Sigmoid colon (tissue), 6 donors: ENCODE measurements at regions not wholly inside any gene's neighbourhood (a gene's known extent, or its start where the extent isn't known, plus 50 kb on each side); places are given as distances from the start of the nearest gene placed in this dataset.

Source experiments
- DNase-seq: peaks from one replicate; pipeline ENCODE4 v3.0.0-alpha.2; 2019
- H3K27ac ChIP-seq, 4 donors: fragments of 200-600 bp; sonication (generic); one replicate each; pipeline ENCODE4 v1.5.1; 2016 to 2019; ENCODE audit warnings: mild to moderate bottlenecking in 1 of 4
- H3K27me3 ChIP-seq, 3 donors: fragments of 200-600 bp; sonication (generic); one replicate each; pipeline ENCODE4 v1.5.1; 2019; ENCODE audit warnings: mild to moderate bottlenecking in 1 of 3
- H3K36me3 ChIP-seq, 4 donors: fragments of 200-600 bp; sonication (generic); one replicate each; pipeline ENCODE4 v1.5.1; 2016 to 2019
- H3K4me1 ChIP-seq, 4 donors: fragments of 200-600 bp; sonication (generic); one replicate each; pipeline ENCODE4 v1.5.1; 2017 to 2019
- H3K4me3 ChIP-seq, 4 donors: fragments of 200-600 bp; sonication (generic); one replicate each; pipeline ENCODE4 v1.5.1; 2017 to 2019; ENCODE audit warnings: mild to moderate bottlenecking in 2 of 4, moderate library complexity in 1 of 4
- H3K9me3 ChIP-seq, 4 donors: fragments of 200-600 bp in 3 of 4; sonication (generic) in 3 of 4; one replicate each; pipeline versions ENCODE4 v1.5.1 to v1.6.1; 2013 to 2019
- EP300 ChIP-seq, 4 donors: sonication (generic); formaldehyde crosslinking; IDR thresholded peaks; one replicate each; pipeline ENCODE4 v1.6.1; 2017; ENCODE audit warnings: antibody characterized with exemption in 4 of 4
- POLR2A ChIP-seq, 2 donors: fragments of 450-650 bp; IDR thresholded peaks; one replicate each; pipeline ENCODE4 v1.6.1; 2016; ENCODE audit warnings: antibody characterized with exemption in 2 of 2, mild to moderate bottlenecking in 2 of 2, moderate library complexity in 2 of 2
- POLR2AphosphoS5 ChIP-seq, 4 donors: sonication (generic); formaldehyde crosslinking; IDR thresholded peaks; one replicate each; pipeline ENCODE4 v1.6.1; 2017; ENCODE audit warnings: antibody characterized with exemption in 4 of 4
- WGBS, 2 donors: extraction: QIAGEN DNeasy Blood & Tissue Kit; methylation state at CpG; one replicate each; pipeline ENCODE4 v1.1.7; 2013; 5-methylcytosine and 5-hydroxymethylcytosine counted together
- intact Hi-C: fragments of 100-400 bp; cut with DNase I; formaldehyde crosslinking; loops from one replicate; pipeline ENCODE4 v1.15.1; 2023
- TF ChIP-seq, protein P1 (sequence below), 4 experiments: fragments of 450-650 bp in 3 of 4; fragments of 200-600 bp in 1 of 4; IDR thresholded peaks; one replicate each; pipeline ENCODE4 v1.5.1; 2016 to 2019; ENCODE audit warnings: antibody characterized with exemption in 4 of 4, mild to moderate bottlenecking in 3 of 4, moderate library complexity in 2 of 4
- donor health status: healthy with polysubstance abuse.
- donor health status: healthy.

DNA sequence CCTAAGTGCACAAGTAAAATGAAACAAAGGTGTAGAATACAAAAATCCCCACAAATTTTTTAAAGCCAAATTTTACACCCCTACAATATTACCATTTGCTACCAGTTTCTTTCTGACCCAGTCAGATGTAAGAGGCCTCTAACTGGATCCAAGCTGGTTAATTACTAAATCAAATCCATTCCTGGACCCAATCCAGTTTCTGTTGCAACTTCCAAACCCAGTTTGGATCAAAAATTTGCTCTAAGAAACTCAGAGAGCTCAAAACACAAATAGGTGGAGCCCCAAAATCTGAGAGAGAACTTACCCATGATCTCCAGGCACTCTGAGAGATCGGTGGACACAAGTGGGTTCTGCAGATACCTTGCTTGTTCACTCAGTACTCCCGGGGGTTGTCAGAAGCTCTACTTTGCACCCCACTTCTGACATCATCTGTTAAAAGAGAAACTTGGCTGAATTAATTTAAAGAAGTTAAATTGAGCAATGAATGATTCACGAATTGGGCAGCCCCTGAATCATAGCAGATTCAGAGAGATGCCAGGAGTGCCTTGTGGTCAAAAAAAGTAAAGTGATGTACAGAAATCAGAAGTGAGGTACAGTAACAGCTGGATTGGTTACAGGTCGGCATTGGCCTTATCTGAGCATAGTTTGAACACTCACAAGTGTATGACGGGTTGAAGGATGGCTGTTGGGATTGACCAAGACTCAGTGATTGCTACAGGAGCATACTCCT is 448.0 kb downstream of the KCNT2 start:
- TF ChIP-seq POLR2AphosphoS5 (IDR thresholded peaks at IDR 0.05) (no peak), POLR2A (IDR thresholded peaks at IDR 0.05) (no peak), EP300 (IDR thresholded peaks at IDR 0.05) (no peak)
- TF ChIP-seq, protein P1, sequence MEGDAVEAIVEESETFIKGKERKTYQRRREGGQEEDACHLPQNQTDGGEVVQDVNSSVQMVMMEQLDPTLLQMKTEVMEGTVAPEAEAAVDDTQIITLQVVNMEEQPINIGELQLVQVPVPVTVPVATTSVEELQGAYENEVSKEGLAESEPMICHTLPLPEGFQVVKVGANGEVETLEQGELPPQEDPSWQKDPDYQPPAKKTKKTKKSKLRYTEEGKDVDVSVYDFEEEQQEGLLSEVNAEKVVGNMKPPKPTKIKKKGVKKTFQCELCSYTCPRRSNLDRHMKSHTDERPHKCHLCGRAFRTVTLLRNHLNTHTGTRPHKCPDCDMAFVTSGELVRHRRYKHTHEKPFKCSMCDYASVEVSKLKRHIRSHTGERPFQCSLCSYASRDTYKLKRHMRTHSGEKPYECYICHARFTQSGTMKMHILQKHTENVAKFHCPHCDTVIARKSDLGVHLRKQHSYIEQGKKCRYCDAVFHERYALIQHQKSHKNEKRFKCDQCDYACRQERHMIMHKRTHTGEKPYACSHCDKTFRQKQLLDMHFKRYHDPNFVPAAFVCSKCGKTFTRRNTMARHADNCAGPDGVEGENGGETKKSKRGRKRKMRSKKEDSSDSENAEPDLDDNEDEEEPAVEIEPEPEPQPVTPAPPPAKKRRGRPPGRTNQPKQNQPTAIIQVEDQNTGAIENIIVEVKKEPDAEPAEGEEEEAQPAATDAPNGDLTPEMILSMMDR (IDR thresholded peaks at IDR 0.05), result no peak
- no peaks in the 10 kb centered on the region for H3K36me3 ChIP-seq
- no peaks in the 10 kb centered on the region for H3K9me3 ChIP-seq
- H3K4me1 ChIP-seq, result no peaks in the 10 kb centered on the region
- DNase-seq, result no peak
- intact Hi-C loops, result no loop called here
- H3K4me3 ChIP-seq, result no peak overlapping the region
- no peak overlapping the region for H3K27ac ChIP-seq
- H3K27me3 ChIP-seq, result no peaks in the 10 kb centered on the region
- WGBS, 2 donors, result 79 to 83% methylated on average over 5 of the region's 5 CpGs

GRCh38 chr1:196155586-196155985 is 452.7 kb downstream of the KCNT2 start:
- no peak for DNase-seq
- intact Hi-C loops, result no loop called here

GRCh38 chr1:196152975-196153374 is 455.3 kb downstream of the KCNT2 start:
- TF ChIP-seq POLR2A (IDR thresholded peaks at IDR 0.05) (no peak), POLR2AphosphoS5 (IDR thresholded peaks at IDR 0.05) (no peak), EP300 (IDR thresholded peaks at IDR 0.05) (no peak)
- TF ChIP-seq, protein P1 (IDR thresholded peaks at IDR 0.05), result no peak
- Histone ChIP-seq H3K4me1 (no peaks in the 10 kb centered on the region), H3K9me3 (no peaks in the 10 kb centered on the region), H3K36me3 (no peaks in the 10 kb centered on the region), H3K27ac (no peak overlapping the region), H3K27me3 (no peaks in the 10 kb centered on the region), H3K4me3 (no peak overlapping the region)
- WGBS, 2 donors, result 87% methylated on average over 5 of the region's 5 CpGs
- intact Hi-C loops, result no loop called here
- DNase-seq, result no peak

More at GRCh38 chr1:196155586-196155985, 452.7 kb downstream of the KCNT2 start:
- H3K27ac ChIP-seq, result no peak overlapping the region
- TF ChIP-seq POLR2AphosphoS5 (IDR thresholded peaks at IDR 0.05) (no peak), EP300 (IDR thresholded peaks at IDR 0.05) (no peak), POLR2A (IDR thresholded peaks at IDR 0.05) (no peak)
- TF ChIP-seq, protein P1 (IDR thresholded peaks at IDR 0.05), result no peak
- H3K36me3 ChIP-seq, result no peaks in the 10 kb centered on the region
- 89 to 90% methylated on average over 2 of the region's 2 CpGs for WGBS, 2 donors
- no peaks in the 10 kb centered on the region for H3K27me3 ChIP-seq
- H3K4me3 ChIP-seq, result no peak overlapping the region
- no peaks in the 10 kb centered on the region for H3K4me1 ChIP-seq
- no peaks in the 10 kb centered on the region for H3K9me3 ChIP-seq

DNA sequence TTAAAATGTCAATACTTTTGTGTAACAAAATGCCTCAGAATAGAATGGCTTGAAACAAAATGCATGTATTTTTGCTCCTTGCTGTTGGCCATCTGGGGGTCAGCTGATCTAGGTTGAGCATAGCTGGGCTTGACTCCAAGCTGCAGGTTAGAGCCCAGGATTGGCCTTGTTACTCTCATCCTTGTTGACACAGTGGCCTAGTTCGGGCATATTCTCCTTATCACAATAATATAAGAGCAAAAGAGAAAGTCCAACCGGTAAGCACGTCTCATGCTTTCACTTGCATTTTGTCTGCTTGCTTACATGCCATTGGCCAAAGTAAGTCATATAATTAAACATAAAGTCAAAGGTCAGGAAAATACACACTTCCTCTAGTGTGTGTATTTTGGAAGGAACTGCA is 456.2 kb downstream of the KCNT2 start:
- H3K9me3 ChIP-seq, result no peaks in the 10 kb centered on the region
- no peak overlapping the region for H3K4me3 ChIP-seq
- H3K4me1 ChIP-seq, result no peaks in the 10 kb centered on the region
- no peak for DNase-seq
- no peaks in the 10 kb centered on the region for H3K36me3 ChIP-seq
- intact Hi-C loops, result no loop called here
- no peak overlapping the region for H3K27ac ChIP-seq
- TF ChIP-seq POLR2A (IDR thresholded peaks at IDR 0.05), result no peak
- WGBS, 2 donors, result 9 to 63% methylated on average over 3 of the region's 3 CpGs
- no peaks in the 10 kb centered on the region for H3K27me3 ChIP-seq

DNA sequence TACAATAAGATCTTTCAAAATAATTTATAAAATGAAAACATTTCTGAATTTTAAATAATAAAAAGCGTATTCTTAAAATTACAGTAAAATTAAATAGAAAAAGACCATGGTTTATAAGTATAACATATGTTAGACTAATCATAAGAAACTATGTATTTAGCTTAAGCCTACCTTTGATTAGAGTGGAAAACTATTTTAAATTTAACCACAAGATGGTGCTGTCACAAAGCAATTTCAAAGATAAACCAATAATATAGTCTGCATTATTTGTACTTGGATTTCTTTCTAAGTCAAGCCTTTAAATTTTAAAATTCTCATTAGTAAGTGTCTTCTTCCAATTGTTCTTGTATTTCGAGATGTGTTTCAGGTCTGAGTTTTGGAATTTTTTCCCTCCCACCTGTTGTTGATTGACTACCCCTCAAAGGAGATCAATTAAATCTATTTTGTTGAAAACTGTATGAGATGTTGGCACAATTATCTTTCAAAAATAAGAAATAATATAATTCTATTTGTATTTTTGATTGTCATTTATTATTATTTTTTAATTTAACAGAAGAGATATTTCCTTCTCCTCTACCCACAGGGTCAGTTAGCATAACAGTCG is 459.8 kb downstream of the KCNT2 start:
- no peaks in the 10 kb centered on the region for H3K36me3 ChIP-seq
- TF ChIP-seq POLR2AphosphoS5 (IDR thresholded peaks at IDR 0.05), result no peak
- TF ChIP-seq, protein P1 (IDR thresholded peaks at IDR 0.05), result peak in 3 of 4 experiments; percentile 12 to 54 (median 25)
- no peaks in the 10 kb centered on the region for H3K27me3 ChIP-seq
- 38 to 50% methylated on average over 3 of the region's 3 CpGs for WGBS, 2 donors
- H3K9me3 ChIP-seq, result no peaks in the 10 kb centered on the region
- no peak overlapping the region for H3K4me3 ChIP-seq
- intact Hi-C loops, result loop anchor here (2.0 kb wide), 1 partner anchor 512 kb away; no protein-coding TSS in a partner anchor
- H3K4me1 ChIP-seq, result no peaks in the 10 kb centered on the region
- DNase-seq, result no peak
- H3K27ac ChIP-seq, result no peak overlapping the region
